A549 (cell line): ENCODE measurements at regions not wholly inside any gene's neighbourhood (a gene's known extent, or its start where the extent isn't known, plus 50 kb on each side); places are given as distances from the start of the nearest gene placed in this dataset.

Source experiments
- ATAC-seq, 2 experiments: fragments of 200-7000 bp in 1 of 2; fragments of >200 bp in 1 of 2; cut with Nextera tagmentation in 1 of 2; cut with Tn5 transposase in 1 of 2; 3 replicates each; pipeline versions ENCODE4 v1.8.0 to v1.9.1; 2018 to 2020; ENCODE audit warnings: mild to moderate bottlenecking in 1 of 2, moderate library complexity in 1 of 2
- CTCF ChIA-PET: fragments of 300-600 bp; sonication (Branson Sonifier 250); formaldehyde crosslinking; extraction: SDS; loops from one replicate; lab custom pipeline; 2021; ENCODE audit warnings: antibody characterized with exemption, inconsistent platforms; lab: Yijun Ruan, JAX
- POLR2A ChIA-PET: fragments of 350-600 bp; formaldehyde crosslinking; extraction: SDS; loops from one replicate; lab custom pipeline; 2021; ENCODE audit warnings: antibody characterized with exemption, inconsistent platforms; lab: Yijun Ruan, JAX
- DNase-seq, 2 experiments: peaks; one replicate each; pipeline versions ENCODE4 v3.0.0 to v3.0.0-alpha.2; 2011 to 2016; ENCODE audit warnings: low read depth in 1 of 2, low spot score in 1 of 2
- FAIRE-seq: peaks from 2 replicates; lab custom pipeline; 2011; peaks lifted over from hg19 to GRCh38; lab: Jason Lieb, UNC
- H3K27ac ChIP-seq, 2 experiments: fragments of >200 bp; sonication (Bioruptor Twin); formaldehyde crosslinking; 3 replicates each; pipeline ENCODE4 v1.5.1; 2016 to 2017
- H3K4me1 ChIP-seq: fragments of >200 bp; sonication (Bioruptor Twin); formaldehyde crosslinking; 3 replicates; pipeline ENCODE4 v1.6.1; 2016
- H3K4me2 ChIP-seq: fragments of >200 bp; sonication (Bioruptor Twin); formaldehyde crosslinking; 3 replicates; pipeline ENCODE4 v1.6.1; 2016
- H3K4me3 ChIP-seq: fragments of >200 bp; sonication (Bioruptor Twin); formaldehyde crosslinking; 3 replicates; pipeline ENCODE4 v1.5.1; 2016
- H3K9me3 ChIP-seq: fragments of >200 bp; sonication (Bioruptor Twin); formaldehyde crosslinking; 3 replicates; pipeline ENCODE4 v1.6.1; 2016
- BHLHE40 ChIP-seq: IDR thresholded peaks from 2 replicates; pipeline ENCODE4 v1.6.1; 2012; ENCODE audit warnings: low read depth, low read length, inconsistent platforms
- CBX2 ChIP-seq: fragments of 200-600 bp; sonication (generic); IDR thresholded peaks from 2 replicates; pipeline ENCODE4 v1.6.1; 2016; ENCODE audit warnings: low read depth, mild to moderate bottlenecking, borderline replicate concordance
- CBX8 ChIP-seq: fragments of 200-600 bp; sonication (generic); IDR thresholded peaks from 2 replicates; pipeline ENCODE4 v1.6.1; 2016
- EHF ChIP-seq: fragments of 250-450 bp; sonication (Bioruptor Pico); IDR thresholded peaks from 2 replicates; pipeline ENCODE4 v1.5.0; 2020; ENCODE audit warnings: mild to moderate bottlenecking
- ESRRA ChIP-seq: fragments of 150-350 bp; IDR thresholded peaks from 2 replicates; pipeline ENCODE4 v1.6.1; 2014; ENCODE audit warnings: mild to moderate bottlenecking, low read length, borderline replicate concordance
- FOSL2 ChIP-seq, 2 experiments: fragments of 450-650 bp in 1 of 2; fragments of >200 bp in 1 of 2; sonication (Bioruptor Twin) in 1 of 2; formaldehyde crosslinking; IDR thresholded peaks; 2 replicates each; pipeline versions ENCODE4 v1.5.0 to v1.6.1; 2016 to 2020; ENCODE audit warnings: mild to moderate bottlenecking in 1 of 2, moderate library complexity in 1 of 2
- HEYL ChIP-seq: fragments of 250-450 bp; sonication (Bioruptor Pico); IDR thresholded peaks from 2 replicates; pipeline ENCODE4 v1.8.0; 2021; ENCODE audit warnings: mild to moderate bottlenecking, moderate library complexity
- HOXB5 ChIP-seq: fragments of 250-450 bp; sonication (Bioruptor Pico); IDR thresholded peaks from 2 replicates; pipeline ENCODE4 v1.5.0; 2020; ENCODE audit warnings: mild to moderate bottlenecking, moderate library complexity
- JUN ChIP-seq, 2 experiments: fragments of >200 bp; sonication (Bioruptor Twin); formaldehyde crosslinking; IDR thresholded peaks; 2 replicates in 1 of 2; 3 replicates in 1 of 2; pipeline ENCODE4 v1.6.1; 2016 to 2017
- KDM5A ChIP-seq: fragments of 200-600 bp; sonication (generic); IDR thresholded peaks from 2 replicates; pipeline ENCODE4 v1.6.1; 2016; ENCODE audit warnings: antibody characterized with exemption, mild to moderate bottlenecking
- MAFK ChIP-seq: fragments of 450-650 bp; IDR thresholded peaks from 2 replicates; pipeline ENCODE4 v1.6.1; 2014; ENCODE audit not compliant: partially characterized antibody
- MAZ ChIP-seq: fragments of 150-350 bp; IDR thresholded peaks from 2 replicates; pipeline ENCODE4 v1.6.1; 2014; ENCODE audit warnings: antibody characterized with exemption, low read depth, low read length, borderline replicate concordance
- NPAS2 ChIP-seq: fragments of 250-450 bp; sonication (Bioruptor Pico); IDR thresholded peaks from 2 replicates; pipeline ENCODE4 v1.8.0; 2022; ENCODE audit warnings: mild to moderate bottlenecking, moderate library complexity, borderline replicate concordance
- NR3C1 ChIP-seq: fragments of >200 bp; sonication (Bioruptor Twin); formaldehyde crosslinking; IDR thresholded peaks from 3 replicates; pipeline ENCODE4 v1.6.1; 2017
- PHF8 ChIP-seq: fragments of 200-600 bp; sonication (generic); IDR thresholded peaks from 2 replicates; pipeline ENCODE4 v1.6.1; 2016; ENCODE audit warnings: low read depth, mild to moderate bottlenecking, antibody characterized with exemption, moderate library complexity, borderline replicate concordance
- POLR2A ChIP-seq: IDR thresholded peaks from 2 replicates; pipeline ENCODE4 v1.6.1; 2012; ENCODE audit warnings: mild to moderate bottlenecking, low read length
- POLR2AphosphoS2 ChIP-seq: conservative IDR thresholded peaks from 2 replicates; pipeline ENCODE4 v1.6.1; 2012; ENCODE audit warnings: low read length, improper control_type of control experiment, inconsistent platforms
- RAD21 ChIP-seq, 2 experiments: fragments of >200 bp in 1 of 2; sonication (Bioruptor Twin) in 1 of 2; formaldehyde crosslinking in 1 of 2; IDR thresholded peaks in 1 of 2; conservative IDR thresholded peaks in 1 of 2; 2 replicates in 1 of 2; 3 replicates in 1 of 2; pipeline ENCODE4 v1.6.1; 2012 to 2018; ENCODE audit warnings: inconsistent platforms in 1 of 2
- RNF2 ChIP-seq: fragments of 200-600 bp; sonication (generic); IDR thresholded peaks from 2 replicates; pipeline ENCODE4 v1.6.1; 2016; ENCODE audit warnings: low read depth, mild to moderate bottlenecking, antibody characterized with exemption, moderate library complexity, borderline replicate concordance
- SMC3 ChIP-seq: fragments of >200 bp; sonication (Bioruptor Twin); formaldehyde crosslinking; IDR thresholded peaks from 3 replicates; pipeline ENCODE4 v1.6.1; 2018; ENCODE audit warnings: inconsistent platforms
- SREBF2 ChIP-seq: fragments of 450-650 bp; IDR thresholded peaks from 2 replicates; pipeline ENCODE4 v1.6.1; 2014; ENCODE audit warnings: mild to moderate bottlenecking, moderate library complexity
- TP53 ChIP-seq: fragments of 250-450 bp; sonication (Bioruptor Pico); IDR thresholded peaks from 2 replicates; pipeline ENCODE4 v1.5.0; 2021; ENCODE audit warnings: mild to moderate bottlenecking, moderate library complexity
- WGBS: methylation state at CpG from one replicate; pipeline ENCODE4 v1.1.6; 2017; ENCODE audit errors: missing lambda C conversion rate; 5-methylcytosine and 5-hydroxymethylcytosine counted together
- TF ChIP-seq, protein P1 (sequence below): fragments of >200 bp; sonication (Bioruptor Twin); formaldehyde crosslinking; IDR thresholded peaks from 2 replicates; pipeline ENCODE4 v1.6.1; 2016
- TF ChIP-seq, protein P2 (sequence below): IDR thresholded peaks from 2 replicates; pipeline ENCODE4 v1.6.1; 2012; ENCODE audit warnings: low read depth, borderline replicate concordance
- TF ChIP-seq, protein P3 (sequence below): fragments of >200 bp; sonication (Bioruptor Twin); formaldehyde crosslinking; IDR thresholded peaks from 3 replicates; pipeline ENCODE4 v1.6.1; 2016
- TF ChIP-seq, protein P4 (sequence below): fragments of 450-650 bp; IDR thresholded peaks from 2 replicates; pipeline ENCODE4 v1.6.1; 2014; ENCODE audit warnings: antibody characterized with exemption
- TF ChIP-seq, protein P5 (sequence below): IDR thresholded peaks from 2 replicates; pipeline ENCODE4 v1.6.1; 2012

DNA sequence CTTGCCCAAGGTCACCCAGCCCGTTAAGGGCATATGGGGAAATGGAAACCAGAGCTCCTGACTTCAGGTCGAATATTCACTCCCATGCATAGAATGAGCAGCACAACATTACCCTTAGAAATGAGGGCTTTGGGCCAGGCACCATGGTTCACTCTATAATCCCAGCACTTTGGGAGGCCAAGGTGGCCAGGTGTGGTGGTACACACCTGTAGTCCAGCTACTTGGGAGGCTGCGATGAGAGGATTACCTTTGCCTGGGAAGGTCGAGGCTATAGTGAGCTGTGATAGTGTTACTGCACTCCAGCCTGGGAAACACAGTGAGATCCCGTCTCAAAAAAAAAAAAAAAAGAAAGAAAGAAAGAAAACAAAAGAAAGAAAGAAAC, 341.0 kb upstream of the TMPO start:
- ChIA-PET POLR2A (no interaction called here), CTCF (no interaction called here)
- no peak for FAIRE-seq
- DNase-seq = no peak
- no peak overlapping the region for H3K4me3 ChIP-seq
- no peak overlapping the region for H3K27ac ChIP-seq
- no peaks in the 10 kb centered on the region for H3K4me1 ChIP-seq
- TF ChIP-seq RAD21 (conservative IDR thresholded peaks at IDR 0.05 in 1 of 2, IDR thresholded peaks at IDR 0.05 in 1 of 2) (no peak), ESRRA (no peak), MAFK (no peak), EHF (CRISPR knock-in tag) (no peak), PHF8 (no peak), KDM5A (no peak), BHLHE40 (no peak), CBX2 (no peak), RNF2 (no peak), HOXB5 (no peak), POLR2A (no peak), SREBF2 (no peak)
- TF ChIP-seq, protein P1, sequence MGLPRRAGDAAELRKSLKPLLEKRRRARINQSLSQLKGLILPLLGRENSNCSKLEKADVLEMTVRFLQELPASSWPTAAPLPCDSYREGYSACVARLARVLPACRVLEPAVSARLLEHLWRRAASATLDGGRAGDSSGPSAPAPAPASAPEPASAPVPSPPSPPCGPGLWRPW = no peak
- TF ChIP-seq, protein P2, sequence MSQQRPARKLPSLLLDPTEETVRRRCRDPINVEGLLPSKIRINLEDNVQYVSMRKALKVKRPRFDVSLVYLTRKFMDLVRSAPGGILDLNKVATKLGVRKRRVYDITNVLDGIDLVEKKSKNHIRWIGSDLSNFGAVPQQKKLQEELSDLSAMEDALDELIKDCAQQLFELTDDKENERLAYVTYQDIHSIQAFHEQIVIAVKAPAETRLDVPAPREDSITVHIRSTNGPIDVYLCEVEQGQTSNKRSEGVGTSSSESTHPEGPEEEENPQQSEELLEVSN = no peak
- TF ChIP-seq, protein P3, sequence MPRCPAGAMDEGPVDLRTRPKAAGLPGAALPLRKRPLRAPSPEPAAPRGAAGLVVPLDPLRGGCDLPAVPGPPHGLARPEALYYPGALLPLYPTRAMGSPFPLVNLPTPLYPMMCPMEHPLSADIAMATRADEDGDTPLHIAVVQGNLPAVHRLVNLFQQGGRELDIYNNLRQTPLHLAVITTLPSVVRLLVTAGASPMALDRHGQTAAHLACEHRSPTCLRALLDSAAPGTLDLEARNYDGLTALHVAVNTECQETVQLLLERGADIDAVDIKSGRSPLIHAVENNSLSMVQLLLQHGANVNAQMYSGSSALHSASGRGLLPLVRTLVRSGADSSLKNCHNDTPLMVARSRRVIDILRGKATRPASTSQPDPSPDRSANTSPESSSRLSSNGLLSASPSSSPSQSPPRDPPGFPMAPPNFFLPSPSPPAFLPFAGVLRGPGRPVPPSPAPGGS = no peak
- ATAC-seq = no peak
- no peaks in the 10 kb centered on the region for H3K9me3 ChIP-seq
- 26% methylated on average over 5 of the region's 5 CpGs for WGBS
- no peak overlapping the region for H3K4me2 ChIP-seq

DNA sequence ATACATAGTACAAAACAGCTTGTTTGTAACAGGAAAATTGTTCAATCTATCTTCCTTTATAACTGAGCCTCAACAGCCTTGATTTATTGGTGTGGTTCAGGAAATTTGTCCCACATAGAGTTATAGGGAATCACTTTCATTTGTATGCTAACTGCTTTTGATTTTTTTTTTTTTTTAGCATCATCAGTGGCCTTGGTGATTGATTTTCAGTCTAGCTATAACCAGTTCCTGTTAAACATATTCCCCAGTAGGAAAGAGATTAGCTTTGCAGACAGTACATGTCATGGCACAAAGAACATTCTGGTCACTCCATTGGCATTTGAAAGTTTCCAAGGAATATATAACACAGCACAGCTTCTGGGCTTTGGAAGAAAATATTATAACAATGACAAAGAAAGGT, 337.3 kb upstream of the TMPO start:
- no peak for ATAC-seq
- CTCF ChIA-PET = interaction anchor here (0.7 kb wide), 1 partner anchor 219 kb away, joined by 5 read pairs; no protein-coding TSS in a partner anchor
- H3K4me2 ChIP-seq = no peak overlapping the region

More for the DNA sequence above, 337.3 kb upstream of the TMPO start:
- DNase-seq (no peak), FAIRE-seq (no peak)
- Histone ChIP-seq H3K4me1 (no peaks in the 10 kb centered on the region), H3K27ac (no peak overlapping the region)
- POLR2A ChIA-PET = no interaction called here
- TF ChIP-seq KDM5A (no peak), FOSL2 (IDR thresholded peaks at IDR 0.05) (no peak), FOSL2 (CRISPR knock-in tag; IDR thresholded peaks at IDR 0.05) (no peak), TP53 (CRISPR knock-in tag) (no peak), CBX8 (no peak), MAZ (no peak), HEYL (no peak), NR3C1 (no peak), SMC3 (no peak), EHF (CRISPR knock-in tag) (no peak), NPAS2 (no peak), POLR2AphosphoS2 (no peak), JUN (IDR thresholded peaks at IDR 0.05) (no peak)
- TF ChIP-seq, protein P4, sequence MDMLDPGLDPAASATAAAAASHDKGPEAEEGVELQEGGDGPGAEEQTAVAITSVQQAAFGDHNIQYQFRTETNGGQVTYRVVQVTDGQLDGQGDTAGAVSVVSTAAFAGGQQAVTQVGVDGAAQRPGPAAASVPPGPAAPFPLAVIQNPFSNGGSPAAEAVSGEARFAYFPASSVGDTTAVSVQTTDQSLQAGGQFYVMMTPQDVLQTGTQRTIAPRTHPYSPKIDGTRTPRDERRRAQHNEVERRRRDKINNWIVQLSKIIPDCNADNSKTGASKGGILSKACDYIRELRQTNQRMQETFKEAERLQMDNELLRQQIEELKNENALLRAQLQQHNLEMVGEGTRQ = no peak
- TF ChIP-seq, protein P1 = no peak
- TF ChIP-seq, protein P5, sequence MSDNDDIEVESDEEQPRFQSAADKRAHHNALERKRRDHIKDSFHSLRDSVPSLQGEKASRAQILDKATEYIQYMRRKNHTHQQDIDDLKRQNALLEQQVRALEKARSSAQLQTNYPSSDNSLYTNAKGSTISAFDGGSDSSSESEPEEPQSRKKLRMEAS = no peak
- TF ChIP-seq, protein P3 = no peak
- TF ChIP-seq, all 56 proteins: peak for 0
- Histone ChIP-seq H3K9me3 (no peaks in the 10 kb centered on the region), H3K4me3 (no peak overlapping the region)
